A673 (cell line): ENCODE measurements at regions not wholly inside any gene's neighbourhood (a gene's known extent, or its start where the extent isn't known, plus 50 kb on each side); places are given as distances from the start of the nearest gene placed in this dataset.

ENCODE experiments used
- EZH2 ChIP-seq: fragments of 200-600 bp; sonication (generic); IDR thresholded peaks from 2 replicates; pipeline ENCODE4 v1.6.1; 2017; ENCODE audit warnings: borderline replicate concordance, low read depth, mild to moderate bottlenecking, mixed read lengths, antibody characterized with exemption, low read length; ENCODE audit not compliant: poor library complexity, severe bottlenecking
- TF ChIP-seq, protein P1 (sequence below): fragments of 300-800, 200-600 bp; sonication (generic); conservative IDR thresholded peaks from 2 replicates; pipeline ENCODE4 v1.5.1; 2017; ENCODE audit warnings: low read depth, mild to moderate bottlenecking, antibody characterized with exemption, low read length, moderate library complexity, mixed read lengths

DNA sequence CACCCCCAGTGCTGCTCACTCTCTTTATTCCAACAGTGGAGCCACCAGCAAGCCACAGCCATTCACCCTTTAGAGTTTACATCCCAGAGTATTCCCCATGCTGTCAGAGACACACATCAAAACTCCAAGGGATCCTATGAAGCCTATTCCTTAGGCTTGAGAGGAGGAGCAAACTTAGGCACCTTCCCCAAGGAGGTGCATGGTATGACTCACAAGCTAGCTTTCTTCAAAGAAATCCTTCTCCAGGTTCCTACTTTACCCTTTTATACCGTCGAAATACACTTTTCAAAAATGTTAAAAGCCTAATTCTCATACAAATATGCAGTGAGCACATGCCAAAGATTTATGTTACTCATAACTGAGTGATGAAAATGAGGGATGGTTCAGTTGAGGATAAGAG is 175.4 kb downstream of the ETNK1 start:
- TF ChIP-seq EZH2: no peak
- TF ChIP-seq, protein P1, sequence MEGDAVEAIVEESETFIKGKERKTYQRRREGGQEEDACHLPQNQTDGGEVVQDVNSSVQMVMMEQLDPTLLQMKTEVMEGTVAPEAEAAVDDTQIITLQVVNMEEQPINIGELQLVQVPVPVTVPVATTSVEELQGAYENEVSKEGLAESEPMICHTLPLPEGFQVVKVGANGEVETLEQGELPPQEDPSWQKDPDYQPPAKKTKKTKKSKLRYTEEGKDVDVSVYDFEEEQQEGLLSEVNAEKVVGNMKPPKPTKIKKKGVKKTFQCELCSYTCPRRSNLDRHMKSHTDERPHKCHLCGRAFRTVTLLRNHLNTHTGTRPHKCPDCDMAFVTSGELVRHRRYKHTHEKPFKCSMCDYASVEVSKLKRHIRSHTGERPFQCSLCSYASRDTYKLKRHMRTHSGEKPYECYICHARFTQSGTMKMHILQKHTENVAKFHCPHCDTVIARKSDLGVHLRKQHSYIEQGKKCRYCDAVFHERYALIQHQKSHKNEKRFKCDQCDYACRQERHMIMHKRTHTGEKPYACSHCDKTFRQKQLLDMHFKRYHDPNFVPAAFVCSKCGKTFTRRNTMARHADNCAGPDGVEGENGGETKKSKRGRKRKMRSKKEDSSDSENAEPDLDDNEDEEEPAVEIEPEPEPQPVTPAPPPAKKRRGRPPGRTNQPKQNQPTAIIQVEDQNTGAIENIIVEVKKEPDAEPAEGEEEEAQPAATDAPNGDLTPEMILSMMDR: no peak
